Liver (tissue), 7 donors: ENCODE measurements at regions not wholly inside any gene's neighbourhood (a gene's known extent, or its start where the extent isn't known, plus 50 kb on each side); places are given as distances from the start of the nearest gene placed in this dataset.

Experiments used
- DNase-seq: peaks from one replicate; pipeline ENCODE4 v3.0.0-alpha.2; 2017; ENCODE audit warnings: low spot score
- H3K27ac ChIP-seq, 2 donors: one replicate each; pipeline ENCODE4 v1.7.0; 2013; ENCODE audit warnings: inconsistent platforms in 2 of 2, low read length in 2 of 2, control low read depth in 1 of 2, low read depth in 1 of 2, mild to moderate bottlenecking in 1 of 2
- H3K27me3 ChIP-seq, 4 donors: one replicate each; pipeline versions ENCODE4 v1.6.1 to v1.7.0; 2013; ENCODE audit warnings: low read length in 3 of 4, inconsistent platforms in 1 of 4, mild to moderate bottlenecking in 1 of 4, moderate library complexity in 1 of 4; ENCODE audit not compliant: control insufficient read depth in 4 of 4, insufficient read depth in 4 of 4
- H3K36me3 ChIP-seq, 4 donors: one replicate each; pipeline versions ENCODE4 v1.6.1 to v1.7.0; 2013; ENCODE audit warnings: low read length in 3 of 4, mild to moderate bottlenecking in 3 of 4, low read depth in 1 of 4, moderate library complexity in 1 of 4; ENCODE audit not compliant: control insufficient read depth in 4 of 4, insufficient read depth in 3 of 4
- H3K4me1 ChIP-seq, 4 donors: one replicate each; pipeline versions ENCODE4 v1.6.1 to v1.7.0; 2013; ENCODE audit warnings: low read length in 3 of 4, mild to moderate bottlenecking in 3 of 4, moderate library complexity in 1 of 4; ENCODE audit not compliant: control insufficient read depth in 4 of 4, insufficient read depth in 4 of 4
- H3K4me3 ChIP-seq, 3 donors: one replicate each; pipeline versions ENCODE4 v1.6.1 to v1.7.0; 2013; ENCODE audit warnings: low read length in 3 of 3, control low read depth in 1 of 3, low read depth in 1 of 3, mild to moderate bottlenecking in 1 of 3
- H3K9ac ChIP-seq, 2 donors: one replicate each; pipeline ENCODE4 v1.7.0; 2013; ENCODE audit warnings: low read length in 2 of 2, mild to moderate bottlenecking in 2 of 2, moderate library complexity in 2 of 2, control low read depth in 1 of 2, low read depth in 1 of 2
- H3K9me3 ChIP-seq, 4 donors: one replicate each; pipeline versions ENCODE4 v1.6.1 to v1.7.0; 2013; ENCODE audit warnings: low read length in 3 of 4; ENCODE audit not compliant: control insufficient read depth in 4 of 4
- ATF3 ChIP-seq: IDR thresholded peaks from 2 replicates; pipeline ENCODE4 v1.6.1; 2016; ENCODE audit warnings: antibody characterized with exemption
- EGR1 ChIP-seq, 2 donors: IDR thresholded peaks; 2 replicates each; pipeline ENCODE4 v1.6.1; 2016 to 2018; ENCODE audit warnings: antibody characterized with exemption in 2 of 2, low read depth in 2 of 2
- FOXA1 ChIP-seq: IDR thresholded peaks from 2 replicates; pipeline ENCODE4 v1.6.1; 2016; ENCODE audit warnings: antibody characterized with exemption
- FOXA2 ChIP-seq: IDR thresholded peaks from 2 replicates; pipeline ENCODE4 v1.6.1; 2016; ENCODE audit warnings: antibody characterized with exemption
- GABPA ChIP-seq, 2 donors: IDR thresholded peaks in 1 of 2; conservative IDR thresholded peaks in 1 of 2; 2 replicates each; pipeline ENCODE4 v1.6.1; 2016; ENCODE audit warnings: antibody characterized with exemption in 2 of 2, mild to moderate bottlenecking in 1 of 2, moderate library complexity in 1 of 2
- HNF4A ChIP-seq, 2 donors: conservative IDR thresholded peaks; 2 replicates each; pipeline ENCODE4 v1.6.1; 2016; ENCODE audit warnings: antibody characterized with exemption in 2 of 2, mild to moderate bottlenecking in 2 of 2
- HNF4G ChIP-seq: IDR thresholded peaks from 2 replicates; pipeline ENCODE4 v1.6.1; 2016; ENCODE audit warnings: antibody characterized with exemption
- JUND ChIP-seq, 2 donors: IDR thresholded peaks; 2 replicates each; pipeline ENCODE4 v1.6.1; 2016; ENCODE audit warnings: antibody characterized with exemption in 2 of 2
- MAX ChIP-seq: IDR thresholded peaks from 2 replicates; pipeline ENCODE4 v1.6.1; 2016; ENCODE audit warnings: antibody characterized with exemption
- NR2F2 ChIP-seq: IDR thresholded peaks from 2 replicates; pipeline ENCODE4 v1.6.1; 2016; ENCODE audit warnings: antibody characterized with exemption
- RAD21 ChIP-seq, 2 donors: IDR thresholded peaks; 2 replicates each; pipeline ENCODE4 v1.6.1; 2016; ENCODE audit warnings: antibody characterized with exemption in 2 of 2, mild to moderate bottlenecking in 2 of 2
- RXRA ChIP-seq, 2 donors: IDR thresholded peaks; 2 replicates each; pipeline ENCODE4 v1.6.1; 2017 to 2018; ENCODE audit warnings: antibody characterized with exemption in 2 of 2, mild to moderate bottlenecking in 1 of 2
- SP1 ChIP-seq: IDR thresholded peaks from 2 replicates; pipeline ENCODE4 v1.6.1; 2018; ENCODE audit warnings: antibody characterized with exemption, mild to moderate bottlenecking
- TAF1 ChIP-seq: conservative IDR thresholded peaks from 2 replicates; pipeline ENCODE4 v1.6.1; 2016; ENCODE audit warnings: antibody characterized with exemption, mild to moderate bottlenecking
- YY1 ChIP-seq: IDR thresholded peaks from 2 replicates; pipeline ENCODE4 v1.6.1; 2016; ENCODE audit warnings: antibody characterized with exemption, mild to moderate bottlenecking
- WGBS: extraction: QIAGEN DNeasy Blood & Tissue Kit; methylation state at CpG from one replicate; pipeline ENCODE4 v1.1.7; 2013; 5-methylcytosine and 5-hydroxymethylcytosine counted together
- TF ChIP-seq, protein P1 (sequence below): IDR thresholded peaks from 2 replicates; pipeline ENCODE4 v1.6.1; 2016; ENCODE audit warnings: antibody characterized with exemption, mild to moderate bottlenecking
- donor health status: healthy.
- donor health status: healthy.
- donor health status: healthy.
- donor health status: healthy.

- TF ChIP-seq, protein P1, sequence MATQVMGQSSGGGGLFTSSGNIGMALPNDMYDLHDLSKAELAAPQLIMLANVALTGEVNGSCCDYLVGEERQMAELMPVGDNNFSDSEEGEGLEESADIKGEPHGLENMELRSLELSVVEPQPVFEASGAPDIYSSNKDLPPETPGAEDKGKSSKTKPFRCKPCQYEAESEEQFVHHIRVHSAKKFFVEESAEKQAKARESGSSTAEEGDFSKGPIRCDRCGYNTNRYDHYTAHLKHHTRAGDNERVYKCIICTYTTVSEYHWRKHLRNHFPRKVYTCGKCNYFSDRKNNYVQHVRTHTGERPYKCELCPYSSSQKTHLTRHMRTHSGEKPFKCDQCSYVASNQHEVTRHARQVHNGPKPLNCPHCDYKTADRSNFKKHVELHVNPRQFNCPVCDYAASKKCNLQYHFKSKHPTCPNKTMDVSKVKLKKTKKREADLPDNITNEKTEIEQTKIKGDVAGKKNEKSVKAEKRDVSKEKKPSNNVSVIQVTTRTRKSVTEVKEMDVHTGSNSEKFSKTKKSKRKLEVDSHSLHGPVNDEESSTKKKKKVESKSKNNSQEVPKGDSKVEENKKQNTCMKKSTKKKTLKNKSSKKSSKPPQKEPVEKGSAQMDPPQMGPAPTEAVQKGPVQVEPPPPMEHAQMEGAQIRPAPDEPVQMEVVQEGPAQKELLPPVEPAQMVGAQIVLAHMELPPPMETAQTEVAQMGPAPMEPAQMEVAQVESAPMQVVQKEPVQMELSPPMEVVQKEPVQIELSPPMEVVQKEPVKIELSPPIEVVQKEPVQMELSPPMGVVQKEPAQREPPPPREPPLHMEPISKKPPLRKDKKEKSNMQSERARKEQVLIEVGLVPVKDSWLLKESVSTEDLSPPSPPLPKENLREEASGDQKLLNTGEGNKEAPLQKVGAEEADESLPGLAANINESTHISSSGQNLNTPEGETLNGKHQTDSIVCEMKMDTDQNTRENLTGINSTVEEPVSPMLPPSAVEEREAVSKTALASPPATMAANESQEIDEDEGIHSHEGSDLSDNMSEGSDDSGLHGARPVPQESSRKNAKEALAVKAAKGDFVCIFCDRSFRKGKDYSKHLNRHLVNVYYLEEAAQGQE: no peak
- no peak for TF ChIP-seq EGR1 (IDR thresholded peaks at IDR 0.05; ENCODE audit: low read depth in 2 of 2)
- no peak for TF ChIP-seq FOXA1
- TF ChIP-seq RAD21 (IDR thresholded peaks at IDR 0.05): no peak
- TF ChIP-seq RXRA (IDR thresholded peaks at IDR 0.05): no peak
- no peak for TF ChIP-seq YY1
- TF ChIP-seq ATF3: no peak
- no peak for TF ChIP-seq JUND (IDR thresholded peaks at IDR 0.05)
- no peak for TF ChIP-seq HNF4G
Observed at GRCh38 chr2:48229063-48229462, 85.4 kb upstream of the FOXN2 start (continued).

GRCh38 chr2:48230834-48231233 lies 83.6 kb upstream of the FOXN2 start:
- no peak for DNase-seq
- TF ChIP-seq FOXA1 (no peak), MAX (no peak), TAF1 (no peak), HNF4A (conservative IDR thresholded peaks at IDR 0.05) (no peak), EGR1 (IDR thresholded peaks at IDR 0.05; ENCODE audit: low read depth in 2 of 2) (no peak), HNF4G (no peak), RXRA (IDR thresholded peaks at IDR 0.05) (no peak), RAD21 (IDR thresholded peaks at IDR 0.05) (no peak), GABPA (IDR thresholded peaks at IDR 0.05 in 1 of 2, conservative IDR thresholded peaks at IDR 0.05 in 1 of 2) (no peak), YY1 (no peak), JUND (IDR thresholded peaks at IDR 0.05) (no peak), SP1 (no peak), FOXA2 (no peak), NR2F2 (no peak)
- TF ChIP-seq, protein P1: no peak
- Histone ChIP-seq H3K36me3 (no peaks in the 10 kb centered on the region), H3K27me3 (no peaks in the 10 kb centered on the region), H3K9ac (no peak overlapping the region), H3K4me3 (no peak overlapping the region), H3K4me1 (no peaks in the 10 kb centered on the region), H3K27ac (no peak overlapping the region), H3K9me3 (no peaks in the 10 kb centered on the region)
- 90% methylated on average over 3 of the region's 3 CpGs for WGBS
